ENCODE measurements at regions not wholly inside any gene's neighbourhood (a gene's known extent, or its start where the extent isn't known, plus 50 kb on each side); places are given as distances from the start of the nearest gene placed in this dataset.
"Not testable (repeated sequence)": the region's sequence is repeated elsewhere in the genome, so short reads cannot be mapped to it uniquely, and the experiment has no call there.

DNA sequence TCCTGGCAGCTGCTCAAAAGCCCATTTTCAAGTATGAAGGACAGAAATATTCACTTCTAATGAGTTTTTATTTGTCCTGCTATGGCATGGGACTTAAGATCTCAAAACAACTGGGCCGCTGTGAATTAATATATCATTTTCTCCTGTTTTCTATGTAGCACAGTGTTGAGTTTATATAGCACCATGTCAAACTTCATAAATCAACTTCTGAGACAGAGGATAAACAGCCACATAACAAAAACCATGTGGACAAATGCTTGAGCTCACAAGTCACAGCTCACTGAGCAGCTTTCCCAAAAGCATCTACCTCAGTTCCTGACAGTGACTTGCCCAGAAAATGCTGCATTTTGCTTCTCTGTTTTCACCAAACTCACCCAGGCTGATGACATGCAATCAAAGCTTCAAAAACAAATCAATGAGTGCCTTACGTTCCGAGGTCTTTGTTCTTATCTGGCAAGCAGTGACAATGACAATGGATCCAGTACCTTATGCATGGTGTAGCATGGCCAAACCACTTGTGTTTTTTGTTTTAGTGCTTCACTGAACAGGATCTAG lies 722.6 kb downstream of the LRRIQ3 start:
- Histone ChIP-seq H3K27me3 (no peaks in the 10 kb centered on the region), H3K4me1 (no peaks in the 10 kb centered on the region), H3K4me3 (no peak overlapping the region), H3K36me3 (no peaks in the 10 kb centered on the region), H3K9me3 (no peaks in the 10 kb centered on the region), H3K27ac (no peak overlapping the region)
- no peak for DNase-seq
- no peak for TF ChIP-seq POLR2A (IDR thresholded peaks at IDR 0.05)
- no peak for TF ChIP-seq EP300 (IDR thresholded peaks at IDR 0.05)
- WGBS, 5 donors: 32 to 48% (median 46%) methylated on average over 3 of the region's 3 CpGs
- intact Hi-C loops (cut with DNase I; ENCODE audit: low total_unique reads): no loop called here

DNA sequence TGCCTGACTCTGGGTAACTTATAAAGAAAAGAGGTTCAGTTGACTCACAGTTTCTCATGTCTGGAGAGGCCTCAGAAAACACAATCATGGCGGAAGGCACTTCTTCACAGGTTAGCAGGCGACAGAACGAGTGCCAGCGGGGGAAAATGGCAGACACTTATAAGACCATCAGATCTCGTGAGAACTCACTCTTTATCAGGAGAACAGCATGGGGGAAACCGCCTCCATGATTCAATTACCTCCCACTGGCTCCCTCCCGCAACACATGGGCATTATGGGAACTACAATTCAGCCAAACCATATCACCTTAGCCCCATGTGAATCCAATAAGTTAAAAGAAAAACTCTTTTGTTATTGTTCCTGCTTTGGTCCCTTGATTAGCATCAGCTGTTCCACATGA lies 725.2 kb downstream of the LRRIQ3 start:
- no peaks in the 10 kb centered on the region for H3K27me3 ChIP-seq

DNA sequence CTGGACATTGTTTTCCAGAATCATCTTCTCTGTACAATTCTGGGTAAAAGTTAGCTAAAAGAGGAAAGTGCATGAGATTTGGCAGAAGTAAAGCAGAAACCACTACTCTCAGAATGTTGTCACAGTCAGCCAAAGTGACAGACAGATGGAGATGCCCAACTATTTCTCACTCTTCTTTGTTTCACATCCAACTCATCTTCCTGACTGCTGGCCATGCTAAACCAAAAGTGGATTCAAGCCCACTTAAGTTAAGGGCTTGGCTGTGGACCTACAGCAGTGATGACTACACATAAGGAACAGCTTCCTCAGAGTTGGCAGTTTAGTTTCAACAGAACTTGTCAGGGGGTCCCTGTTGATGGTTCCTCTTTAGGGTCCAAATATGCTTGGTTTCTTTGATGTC lies 730.2 kb downstream of the LRRIQ3 start:
- no peak overlapping the region for H3K4me3 ChIP-seq
- no peak for DNase-seq
- no peak for TF ChIP-seq POLR2AphosphoS5 (IDR thresholded peaks at IDR 0.05)
- TF ChIP-seq EP300 (IDR thresholded peaks at IDR 0.05): no peak
- H3K4me1 ChIP-seq: no peaks in the 10 kb centered on the region
- no peak overlapping the region for H3K27ac ChIP-seq
- intact Hi-C loops (cut with DNase I; ENCODE audit: low total_unique reads): no loop called here
- H3K36me3 ChIP-seq: no peaks in the 10 kb centered on the region
- no peaks in the 10 kb centered on the region for H3K27me3 ChIP-seq
- H3K9me3 ChIP-seq: no peaks in the 10 kb centered on the region

More for the DNA sequence above, 725.2 kb downstream of the LRRIQ3 start:
- TF ChIP-seq POLR2AphosphoS5 (IDR thresholded peaks at IDR 0.05) (no peak), POLR2A (IDR thresholded peaks at IDR 0.05) (no peak)
- Histone ChIP-seq H3K9me3 (no peaks in the 10 kb centered on the region), H3K4me3 (no peak overlapping the region), H3K27ac (no peak overlapping the region), H3K4me1 (no peaks in the 10 kb centered on the region), H3K36me3 (no peaks in the 10 kb centered on the region)
- DNase-seq: no peak
- intact Hi-C loops (cut with DNase I; ENCODE audit: low total_unique reads): no loop called here
- 90 to 92% (median 90%) methylated on average over 7 of the region's 7 CpGs for WGBS, 5 donors

DNA sequence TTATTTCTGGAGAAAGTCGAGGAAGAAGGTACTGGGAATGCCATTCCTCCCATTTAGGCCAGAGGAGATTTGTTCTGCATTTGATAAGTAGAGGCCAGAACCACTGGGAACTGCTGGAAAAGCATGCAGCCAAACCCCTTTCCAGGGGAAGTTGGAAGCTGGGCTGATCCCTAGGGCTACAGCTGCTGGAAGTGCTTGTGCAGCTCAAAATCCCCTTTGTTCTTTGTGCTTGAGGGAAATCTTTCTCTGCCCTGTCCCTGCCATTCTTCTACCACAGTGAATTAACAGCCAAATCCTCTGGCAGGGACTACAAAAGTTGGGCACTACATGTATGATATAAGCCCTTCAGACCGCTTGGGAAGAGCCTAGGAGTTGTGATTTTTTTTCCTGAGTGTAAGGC lies 734.1 kb downstream of the LRRIQ3 start:
- H3K36me3 ChIP-seq: no peaks in the 10 kb centered on the region
- H3K9me3 ChIP-seq: no peaks in the 10 kb centered on the region
- TF ChIP-seq POLR2A (IDR thresholded peaks at IDR 0.05): no peak
- TF ChIP-seq EP300 (IDR thresholded peaks at IDR 0.05): no peak
- TF ChIP-seq, protein P1, sequence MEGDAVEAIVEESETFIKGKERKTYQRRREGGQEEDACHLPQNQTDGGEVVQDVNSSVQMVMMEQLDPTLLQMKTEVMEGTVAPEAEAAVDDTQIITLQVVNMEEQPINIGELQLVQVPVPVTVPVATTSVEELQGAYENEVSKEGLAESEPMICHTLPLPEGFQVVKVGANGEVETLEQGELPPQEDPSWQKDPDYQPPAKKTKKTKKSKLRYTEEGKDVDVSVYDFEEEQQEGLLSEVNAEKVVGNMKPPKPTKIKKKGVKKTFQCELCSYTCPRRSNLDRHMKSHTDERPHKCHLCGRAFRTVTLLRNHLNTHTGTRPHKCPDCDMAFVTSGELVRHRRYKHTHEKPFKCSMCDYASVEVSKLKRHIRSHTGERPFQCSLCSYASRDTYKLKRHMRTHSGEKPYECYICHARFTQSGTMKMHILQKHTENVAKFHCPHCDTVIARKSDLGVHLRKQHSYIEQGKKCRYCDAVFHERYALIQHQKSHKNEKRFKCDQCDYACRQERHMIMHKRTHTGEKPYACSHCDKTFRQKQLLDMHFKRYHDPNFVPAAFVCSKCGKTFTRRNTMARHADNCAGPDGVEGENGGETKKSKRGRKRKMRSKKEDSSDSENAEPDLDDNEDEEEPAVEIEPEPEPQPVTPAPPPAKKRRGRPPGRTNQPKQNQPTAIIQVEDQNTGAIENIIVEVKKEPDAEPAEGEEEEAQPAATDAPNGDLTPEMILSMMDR (IDR thresholded peaks at IDR 0.05): no peak
- TF ChIP-seq POLR2AphosphoS5 (IDR thresholded peaks at IDR 0.05): no peak
- 76 to 89% (median 82%) methylated on average over 2 of the region's 2 CpGs for WGBS, 5 donors
- no peak overlapping the region for H3K4me3 ChIP-seq
- no peaks in the 10 kb centered on the region for H3K27me3 ChIP-seq
- H3K4me1 ChIP-seq: no peaks in the 10 kb centered on the region
- intact Hi-C loops (cut with DNase I; ENCODE audit: low total_unique reads): no loop called here
- no peak for DNase-seq
- H3K27ac ChIP-seq: no peak overlapping the region

DNA sequence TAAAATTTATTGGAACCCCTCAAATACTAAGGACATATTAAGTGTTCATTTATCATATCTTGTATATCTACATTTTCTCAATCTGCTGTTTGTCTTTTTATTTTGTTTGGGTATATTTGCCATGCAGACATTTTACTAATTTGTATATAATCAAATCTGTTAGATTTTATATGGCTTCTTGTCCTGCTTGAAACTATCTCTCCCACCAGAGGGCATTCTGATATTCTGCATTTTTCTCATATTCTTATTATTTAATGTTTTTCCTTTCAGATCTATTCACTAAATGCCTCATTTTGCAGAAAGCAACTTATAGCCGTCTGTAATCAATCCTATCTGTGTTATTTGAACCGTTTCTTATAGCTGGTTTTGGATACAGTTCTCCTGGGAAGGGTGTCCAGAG lies 745.5 kb downstream of the LRRIQ3 start:
- Histone ChIP-seq H3K4me3 (no peak overlapping the region), H3K27ac (no peak overlapping the region), H3K4me1 (no peaks in the 10 kb centered on the region), H3K36me3 (no peaks in the 10 kb centered on the region), H3K9me3 (peaks cover 0 to 8% (median 0%) of the 10 kb centered on the region in 4 donors), H3K27me3 (no peaks in the 10 kb centered on the region)
- DNase-seq: no peak
- TF ChIP-seq, protein P1 (IDR thresholded peaks at IDR 0.05): no peak
- intact Hi-C loops (cut with DNase I; ENCODE audit: low total_unique reads): no loop called here
- 27 to 50% (median 43%) methylated on average over 2 of the region's 2 CpGs for WGBS, 5 donors

DNA sequence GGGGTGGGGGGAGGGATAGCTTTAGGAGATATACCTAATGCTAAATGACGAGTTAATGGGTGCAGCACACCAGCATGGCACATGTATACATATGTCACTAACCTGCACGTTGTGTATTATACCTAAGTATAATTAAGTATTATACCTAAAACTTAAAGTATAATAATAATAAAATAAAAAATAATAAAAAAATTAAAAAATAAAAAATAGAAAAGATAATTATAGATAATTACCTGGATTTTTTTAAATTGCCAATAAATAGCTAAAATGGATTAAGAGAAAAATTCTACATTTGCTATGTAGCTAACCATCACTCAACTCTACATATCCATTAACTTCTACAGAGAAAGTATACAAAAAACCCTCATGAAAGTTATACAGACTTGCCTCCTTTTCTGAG lies 747.3 kb downstream of the LRRIQ3 start:
- not testable (repeated sequence) for H3K9me3 ChIP-seq
- 85 to 95% (median 93%) methylated on average over 2 of the region's 2 CpGs for WGBS, 5 donors

More for the DNA sequence above, 747.3 kb downstream of the LRRIQ3 start:
- H3K36me3 ChIP-seq; DNase-seq; H3K4me1 ChIP-seq; H3K4me3 ChIP-seq; H3K27ac ChIP-seq; H3K27me3 ChIP-seq; intact Hi-C loops (cut with DNase I; ENCODE audit: low total_unique reads): not testable (repeated sequence)
